ENCODE measurements at regions not wholly inside any gene's neighbourhood (a gene's known extent, or its start where the extent isn't known, plus 50 kb on each side); places are given as distances from the start of the nearest gene placed in this dataset.

GRCh38 chr20:62545271-62545670 lies 69.5 kb upstream of the GATA5 start:
- no peak for DNase-seq (ENCODE audit: low read depth in 3 of 3)

- DNase-seq (ENCODE audit: low read depth in 3 of 3) = no peak
These were observed 70.2 kb upstream of the GATA5 start for GRCh38 chr20:62545901-62546525.

GRCh38 chr20:62546606-62547005 lies 70.8 kb upstream of the GATA5 start:
- DNase-seq (ENCODE audit: low read depth in 3 of 3) = no peak

- DNase-seq (ENCODE audit: low read depth in 3 of 3) = no peak
These were observed 71.6 kb upstream of the GATA5 start for GRCh38 chr20:62547364-62547763.

- DNase-seq (ENCODE audit: low read depth in 3 of 3) = no peak
These were observed 72.7 kb upstream of the GATA5 start for GRCh38 chr20:62548471-62548870.

- no peak for DNase-seq (ENCODE audit: low read depth in 3 of 3)
These were observed 73.2 kb upstream of the GATA5 start for GRCh38 chr20:62549029-62549428.

GRCh38 chr20:62549499-62550086 lies 73.8 kb upstream of the GATA5 start:
- no peak for DNase-seq (ENCODE audit: low read depth in 3 of 3)

- DNase-seq (ENCODE audit: low read depth in 3 of 3) = no peak
These were observed 74.4 kb upstream of the GATA5 start for GRCh38 chr20:62550087-62550632.

GRCh38 chr20:62551407-62552323 lies 75.9 kb upstream of the GATA5 start:
- DNase-seq (ENCODE audit: low read depth in 3 of 3) = no peak

- no peak for DNase-seq (ENCODE audit: low read depth in 3 of 3)
These were observed 76.8 kb upstream of the GATA5 start for GRCh38 chr20:62552613-62553012.

- DNase-seq (ENCODE audit: low read depth in 3 of 3) = no peak
These were observed 77.5 kb upstream of the GATA5 start for GRCh38 chr20:62553136-62553837.

- no peak for DNase-seq (ENCODE audit: low read depth in 3 of 3)
These were observed 78.0 kb upstream of the GATA5 start for GRCh38 chr20:62553838-62554161.

- DNase-seq (ENCODE audit: low read depth in 3 of 3) = no peak
These were observed 78.6 kb upstream of the GATA5 start for GRCh38 chr20:62554214-62554897.

- no peak for DNase-seq (ENCODE audit: low read depth in 3 of 3)
These were observed 79.3 kb upstream of the GATA5 start for GRCh38 chr20:62554898-62555641.

GRCh38 chr20:62555642-62556420 lies 80.0 kb upstream of the GATA5 start:
- DNase-seq (ENCODE audit: low read depth in 3 of 3) = no peak

- DNase-seq (ENCODE audit: low read depth in 3 of 3) = no peak
These were observed 81.7 kb upstream of the GATA5 start for GRCh38 chr20:62557462-62557861.

GRCh38 chr20:62557999-62558408 lies 82.2 kb upstream of the GATA5 start:
- no peak for DNase-seq (ENCODE audit: low read depth in 3 of 3)

- DNase-seq (ENCODE audit: low read depth in 3 of 3) = no peak
These were observed 83.0 kb upstream of the GATA5 start for GRCh38 chr20:62558779-62559178.

- no peak for DNase-seq (ENCODE audit: low read depth in 3 of 3)
These were observed 82.1 kb upstream of the SLCO4A1 start for GRCh38 chr20:62560162-62560561.

GRCh38 chr20:62561182-62561581 lies 81.1 kb upstream of the SLCO4A1 start:
- DNase-seq (ENCODE audit: low read depth in 3 of 3) = no peak

Measured in stimulated activated CD4-positive, alpha-beta T cell treated with anti-CD3 and anti-CD28 coated beads, TNF-alpha, amount 100 ng/mL, for 48 hours (primary cell).